ENCODE measurements at regions not wholly inside any gene's neighbourhood (a gene's known extent, or its start where the extent isn't known, plus 50 kb on each side); places are given as distances from the start of the nearest gene placed in this dataset.
"Not testable (repeated sequence)": the region's sequence is repeated elsewhere in the genome, so short reads cannot be mapped to it uniquely, and the experiment has no call there.

DNA sequence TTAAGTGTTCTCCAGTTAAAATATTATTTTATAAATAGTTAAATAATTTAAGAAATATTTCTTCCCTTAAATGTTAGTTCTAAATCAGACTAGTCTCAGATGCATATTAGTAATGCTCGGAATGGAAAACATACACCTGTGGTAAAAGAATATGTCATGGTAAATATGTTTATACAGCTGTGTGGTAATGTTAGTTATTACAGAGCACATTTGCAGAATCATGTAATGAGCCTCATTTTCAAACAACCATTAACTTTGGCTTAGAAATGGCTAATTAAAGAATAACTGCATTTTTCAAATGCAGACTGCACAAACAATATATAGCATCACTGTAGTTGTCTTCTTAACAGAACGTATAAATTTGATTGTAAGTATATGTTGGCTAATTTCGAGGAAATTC is 90.3 kb downstream of the DISP1 start:
- TF ChIP-seq, protein P1, sequence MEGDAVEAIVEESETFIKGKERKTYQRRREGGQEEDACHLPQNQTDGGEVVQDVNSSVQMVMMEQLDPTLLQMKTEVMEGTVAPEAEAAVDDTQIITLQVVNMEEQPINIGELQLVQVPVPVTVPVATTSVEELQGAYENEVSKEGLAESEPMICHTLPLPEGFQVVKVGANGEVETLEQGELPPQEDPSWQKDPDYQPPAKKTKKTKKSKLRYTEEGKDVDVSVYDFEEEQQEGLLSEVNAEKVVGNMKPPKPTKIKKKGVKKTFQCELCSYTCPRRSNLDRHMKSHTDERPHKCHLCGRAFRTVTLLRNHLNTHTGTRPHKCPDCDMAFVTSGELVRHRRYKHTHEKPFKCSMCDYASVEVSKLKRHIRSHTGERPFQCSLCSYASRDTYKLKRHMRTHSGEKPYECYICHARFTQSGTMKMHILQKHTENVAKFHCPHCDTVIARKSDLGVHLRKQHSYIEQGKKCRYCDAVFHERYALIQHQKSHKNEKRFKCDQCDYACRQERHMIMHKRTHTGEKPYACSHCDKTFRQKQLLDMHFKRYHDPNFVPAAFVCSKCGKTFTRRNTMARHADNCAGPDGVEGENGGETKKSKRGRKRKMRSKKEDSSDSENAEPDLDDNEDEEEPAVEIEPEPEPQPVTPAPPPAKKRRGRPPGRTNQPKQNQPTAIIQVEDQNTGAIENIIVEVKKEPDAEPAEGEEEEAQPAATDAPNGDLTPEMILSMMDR (IDR thresholded peaks at IDR 0.05; ENCODE audit: control insufficient read depth, insufficient read depth, low read depth, low read length, missing control alignments), result no peak
- no peak for DNase-seq (ENCODE audit: low read depth)
- no peak overlapping the region for H3K4me3 ChIP-seq (ENCODE audit: control insufficient read depth, low read depth, low read length)

DNA sequence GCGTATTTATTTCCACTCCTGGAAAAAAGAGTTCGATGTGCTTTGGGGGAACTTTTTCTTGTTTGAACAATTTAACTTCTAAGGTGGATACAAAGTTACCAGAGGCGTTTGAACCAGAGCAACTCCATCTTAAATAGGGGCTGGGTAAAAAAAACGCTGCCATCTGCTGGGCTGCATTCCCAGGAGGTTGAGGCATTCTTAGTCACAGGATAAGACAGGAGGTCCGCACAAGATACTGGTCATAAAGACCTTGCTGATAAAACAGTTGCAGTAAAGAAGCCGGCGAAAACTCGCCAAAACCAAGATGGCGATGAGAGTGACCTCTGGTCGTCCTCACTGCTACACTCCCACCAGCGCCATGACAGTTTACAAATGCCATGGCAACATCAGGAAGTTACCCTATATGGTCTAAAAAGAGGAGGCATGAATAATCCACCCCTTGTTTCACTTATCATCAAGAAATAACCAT is 91.5 kb downstream of the DISP1 start:
- not testable (repeated sequence) for H3K4me3 ChIP-seq (ENCODE audit: control insufficient read depth, low read depth, low read length); DNase-seq (ENCODE audit: low read depth)

GRCh38 chr1:222909586-222909985 is 94.7 kb downstream of the DISP1 start:
- TF ChIP-seq, protein P1 (IDR thresholded peaks at IDR 0.05; ENCODE audit: control insufficient read depth, insufficient read depth, low read depth, low read length, missing control alignments), result no peak
- no peak for DNase-seq (ENCODE audit: low read depth)
- H3K4me3 ChIP-seq (ENCODE audit: control insufficient read depth, low read depth, low read length), result no peak overlapping the region

DNA sequence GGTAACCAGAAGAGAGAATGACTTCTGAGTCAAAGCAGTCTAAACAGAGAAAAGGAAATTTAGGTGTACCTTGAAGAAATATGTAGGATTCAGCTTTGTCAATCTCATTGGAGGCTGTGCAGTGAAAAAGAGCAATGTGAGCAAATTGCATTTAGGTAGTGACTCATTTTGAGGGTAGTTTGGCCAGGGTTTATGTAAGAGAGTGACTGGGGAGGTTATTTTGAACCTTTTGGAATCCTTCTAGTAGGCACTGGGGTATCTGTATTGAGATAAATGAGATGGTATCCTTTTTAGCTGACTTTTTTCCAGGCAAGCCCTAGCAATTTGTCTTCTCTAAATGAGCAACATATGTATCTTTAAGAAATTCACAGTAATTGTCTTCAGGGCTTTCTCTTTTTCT is 95.9 kb downstream of the DISP1 start:
- H3K4me3 ChIP-seq (ENCODE audit: control insufficient read depth, low read depth, low read length), result no peak overlapping the region
- DNase-seq (ENCODE audit: low read depth), result no peak
- TF ChIP-seq, protein P1 (IDR thresholded peaks at IDR 0.05; ENCODE audit: control insufficient read depth, insufficient read depth, low read depth, low read length, missing control alignments), result no peak

GRCh38 chr1:222911866-222912265 is 97.0 kb downstream of the DISP1 start:
- TF ChIP-seq, protein P1 (IDR thresholded peaks at IDR 0.05; ENCODE audit: control insufficient read depth, insufficient read depth, low read depth, low read length, missing control alignments), result no peak
- no peak for DNase-seq (ENCODE audit: low read depth)
- H3K4me3 ChIP-seq (ENCODE audit: control insufficient read depth, low read depth, low read length), result no peak overlapping the region

DNA sequence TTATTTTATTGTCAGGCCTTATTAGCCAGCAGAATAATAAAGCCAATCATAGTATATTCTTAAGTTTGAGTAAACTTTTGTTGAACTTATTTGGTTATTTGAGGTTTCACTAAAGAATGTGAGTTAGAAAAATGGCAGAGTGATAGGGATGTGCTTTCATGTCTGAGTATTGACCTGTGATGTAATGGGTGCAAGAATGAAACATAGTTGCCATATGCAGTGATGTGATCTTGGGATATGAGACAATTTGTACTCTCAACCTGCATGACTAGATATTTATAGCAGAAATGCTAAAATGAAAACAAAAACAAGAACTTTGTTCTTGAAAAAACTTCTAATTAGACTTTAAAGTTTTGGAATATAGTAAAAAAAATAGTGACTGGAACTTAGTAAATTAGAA is 97.9 kb downstream of the DISP1 start:
- no peak overlapping the region for H3K4me3 ChIP-seq (ENCODE audit: control insufficient read depth, low read depth, low read length)
- TF ChIP-seq, protein P1 (IDR thresholded peaks at IDR 0.05; ENCODE audit: control insufficient read depth, insufficient read depth, low read depth, low read length, missing control alignments), result no peak
- DNase-seq (ENCODE audit: low read depth), result no peak

DNA sequence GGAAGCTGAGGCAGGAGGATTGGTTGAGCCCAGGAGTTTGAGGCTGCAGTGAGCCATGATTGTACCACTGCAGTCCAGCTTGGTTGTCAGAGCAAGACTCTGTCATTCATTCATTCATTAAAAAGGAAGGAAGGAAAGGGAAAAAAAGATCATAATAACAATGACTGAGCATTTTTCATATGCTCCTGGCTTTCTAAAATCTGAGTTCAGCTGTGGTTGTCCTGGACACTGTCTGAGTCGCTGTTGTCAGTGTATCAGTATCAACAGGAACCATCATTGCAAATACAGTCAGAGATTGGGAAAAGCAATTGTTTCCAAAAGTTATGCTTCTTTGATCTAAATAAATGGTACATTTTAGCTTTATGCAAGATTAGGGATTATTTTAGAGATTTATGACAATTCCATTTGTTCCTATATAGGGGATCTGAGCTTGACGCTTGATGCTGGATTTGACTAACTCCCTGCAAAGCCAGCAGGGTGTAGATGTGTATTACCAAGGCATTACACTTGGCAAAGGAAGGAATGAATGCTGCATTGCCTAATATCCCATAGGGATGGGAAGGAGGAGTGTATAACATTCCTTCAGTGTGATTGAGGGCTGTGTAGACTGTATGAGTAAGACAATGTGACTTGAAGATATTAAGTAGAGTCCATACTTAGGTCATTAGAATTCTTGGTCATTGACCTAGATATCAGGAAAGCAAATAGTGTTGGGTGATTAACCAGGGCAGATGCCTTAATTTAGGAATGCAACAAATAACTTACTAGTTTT is 100.2 kb downstream of the DISP1 start:
- no peak for DNase-seq (ENCODE audit: low read depth)
- H3K4me3 ChIP-seq (ENCODE audit: control insufficient read depth, low read depth, low read length), result no peak overlapping the region
- TF ChIP-seq, protein P1 (IDR thresholded peaks at IDR 0.05; ENCODE audit: control insufficient read depth, insufficient read depth, low read depth, low read length, missing control alignments), result no peak
